M059J (cell line): ENCODE measurements at regions not wholly inside any gene's neighbourhood (a gene's known extent, or its start where the extent isn't known, plus 50 kb on each side); places are given as distances from the start of the nearest gene placed in this dataset.
A peak's percentile ranks its signal among the peaks of the same experiment; 100 is the strongest.
"Not testable (repeated sequence)": the region's sequence is repeated elsewhere in the genome, so short reads cannot be mapped to it uniquely, and the experiment has no call there.

ENCODE experiments used
- DNase-seq: peaks from one replicate; pipeline ENCODE4 v3.0.0-alpha.2; 2012; ENCODE audit warnings: low read depth

DNA sequence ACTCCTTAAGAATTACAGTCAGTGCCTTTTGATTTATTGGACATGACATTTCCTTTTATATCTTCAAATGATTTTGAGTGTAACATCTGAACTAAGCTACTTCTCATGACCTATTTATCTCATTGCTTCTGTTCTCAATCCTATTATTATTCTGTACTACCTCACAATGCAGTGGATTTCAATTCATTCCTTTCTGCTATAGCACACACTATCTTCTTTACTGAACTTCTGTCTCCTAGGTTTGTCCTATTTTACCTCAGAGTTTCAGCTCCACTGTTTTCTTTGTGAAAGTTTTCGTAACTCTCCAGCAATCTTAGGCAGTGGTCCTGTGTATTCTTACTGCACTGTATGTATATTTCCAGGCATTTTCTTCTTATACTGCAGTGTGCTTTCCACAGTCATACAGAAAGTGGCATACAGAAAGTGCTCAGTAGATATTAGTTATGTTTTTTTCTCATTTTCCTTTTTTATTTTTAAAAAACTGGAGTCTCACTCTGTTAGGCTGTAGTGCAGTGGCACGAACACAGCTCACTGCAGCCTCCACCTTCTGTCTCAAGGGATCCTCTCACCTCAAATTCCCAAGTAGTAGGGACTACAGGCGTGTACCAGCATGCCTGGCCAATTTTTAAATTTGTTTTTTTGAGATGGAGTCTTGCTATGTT, 368.6 kb upstream of the RGS6 start:
- DNase-seq = no peak

DNA sequence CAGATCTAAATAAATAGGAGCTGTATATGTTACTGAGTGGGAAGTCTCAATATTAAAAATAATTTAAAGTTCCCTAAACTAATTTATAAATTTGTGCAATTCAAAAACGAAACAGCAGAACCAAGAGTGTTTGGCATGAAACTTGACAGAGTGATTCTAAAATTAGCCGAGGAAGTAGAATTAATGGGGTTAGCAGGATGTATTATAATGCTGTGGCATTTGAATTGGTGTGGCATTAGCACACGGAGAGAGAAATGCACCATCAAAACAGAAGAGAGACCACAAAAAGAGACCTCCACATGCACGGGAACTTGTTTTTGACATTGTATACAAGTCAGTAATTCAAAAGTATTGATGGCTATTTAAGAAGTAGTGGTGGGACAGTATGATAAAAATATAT, 366.0 kb upstream of the RGS6 start:
- DNase-seq = no peak

DNA sequence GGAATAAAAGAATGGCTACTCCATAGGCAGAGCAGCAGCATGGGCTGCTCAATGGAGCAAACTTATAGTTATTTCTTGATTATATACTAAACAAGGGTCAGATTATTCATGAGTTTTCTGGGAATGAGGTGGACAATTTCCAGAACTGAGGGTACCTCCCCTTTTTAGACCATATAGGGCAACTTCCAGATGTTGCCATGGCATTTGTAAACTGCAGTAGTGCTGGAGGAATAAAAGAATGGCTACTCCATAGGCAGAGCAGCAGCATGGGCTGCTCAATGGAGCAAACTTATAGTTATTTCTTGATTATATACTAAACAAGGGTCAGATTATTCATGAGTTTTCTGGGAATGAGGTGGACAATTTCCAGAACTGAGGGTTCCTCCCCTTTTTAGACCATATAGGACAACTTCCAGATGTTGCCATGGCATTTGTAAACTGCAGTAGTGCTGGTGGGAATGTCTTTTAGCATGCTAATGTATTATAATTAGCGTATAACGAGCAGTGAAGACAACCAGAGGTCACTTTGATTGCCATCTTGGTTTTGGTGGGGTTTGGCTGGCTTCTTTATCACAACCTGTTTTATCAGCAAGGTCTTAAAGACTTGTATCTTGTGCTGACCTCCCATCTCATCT, 364.6 kb upstream of the RGS6 start:
- DNase-seq = not testable (repeated sequence)

DNA sequence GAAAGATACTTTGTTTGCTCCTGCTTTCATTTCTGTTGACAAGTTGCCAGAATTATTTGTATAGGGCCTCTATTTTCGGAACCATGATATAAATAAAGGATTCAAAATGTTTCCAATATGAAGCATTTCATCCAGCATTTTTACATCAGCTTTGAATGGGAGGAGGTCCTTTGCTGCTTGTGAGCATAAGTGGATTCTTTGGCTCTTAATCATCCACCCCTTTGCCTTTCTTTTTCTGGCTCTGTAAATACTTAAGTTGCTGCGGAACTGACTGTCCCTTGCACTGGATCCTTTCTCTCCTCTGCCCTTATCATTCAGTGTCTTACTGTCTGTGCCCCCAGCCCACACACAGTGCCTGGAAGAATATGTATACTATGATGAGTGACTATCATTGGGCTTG, 357.3 kb upstream of the RGS6 start:
- peak; percentile 81 for DNase-seq

DNA sequence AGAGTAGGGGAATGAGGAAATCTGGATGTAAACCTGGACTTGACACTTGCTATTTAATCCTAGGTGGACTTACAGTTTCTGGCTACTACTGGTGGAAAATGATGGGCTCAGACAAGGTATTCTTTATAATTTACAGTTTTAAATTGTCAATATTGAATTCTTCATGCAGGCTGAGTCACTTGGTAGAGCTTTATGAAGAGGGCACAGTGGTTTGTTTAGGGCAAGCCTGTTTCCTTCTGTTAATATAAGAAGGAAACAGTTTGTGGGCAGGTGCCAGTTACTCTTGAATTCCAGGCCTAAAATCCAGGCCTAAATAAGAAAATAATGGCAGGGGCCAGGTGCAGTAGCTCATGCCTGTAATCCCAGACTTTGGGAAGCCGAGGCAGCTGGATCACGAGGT, 355.8 kb upstream of the RGS6 start:
- no peak for DNase-seq

DNA sequence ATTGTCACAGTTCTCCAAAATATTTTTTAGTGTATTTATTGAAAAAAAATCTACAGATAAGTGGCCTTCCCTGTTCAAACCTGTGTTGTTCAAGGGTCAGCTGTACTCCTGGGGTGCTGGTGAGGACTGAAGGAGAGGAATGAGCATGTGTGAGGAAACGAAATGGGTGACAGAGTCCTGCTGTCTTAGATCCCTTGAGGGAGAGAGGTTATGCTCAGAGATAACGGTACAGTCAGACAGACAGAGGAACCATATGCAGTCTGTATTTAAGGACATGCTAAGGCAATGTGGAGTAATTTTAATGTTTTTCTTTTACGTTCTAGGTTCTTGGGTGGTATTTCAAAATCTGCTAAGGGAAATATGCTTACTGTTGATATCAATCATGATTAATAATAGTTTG, 352.9 kb upstream of the RGS6 start:
- DNase-seq = no peak

DNA sequence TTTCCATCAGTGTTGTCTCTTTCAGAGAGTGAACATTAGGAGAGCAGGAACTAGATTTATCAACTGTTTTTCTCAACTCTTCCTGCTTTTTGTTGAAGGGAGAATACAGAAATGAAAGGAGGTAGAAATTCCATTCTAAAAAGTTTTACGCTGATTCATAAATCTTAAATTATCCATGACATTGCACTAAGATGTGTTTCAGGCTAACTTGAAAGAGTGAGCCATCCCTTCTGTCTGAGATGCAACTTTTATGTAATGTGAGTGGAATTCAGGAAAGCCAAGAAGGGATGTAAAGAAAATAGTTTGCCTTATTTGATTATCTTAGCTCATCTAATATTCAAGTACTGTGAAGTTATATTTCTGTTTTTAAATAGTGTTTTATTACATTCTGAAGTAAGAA, 349.5 kb upstream of the RGS6 start:
- DNase-seq = peak; percentile 51

DNA sequence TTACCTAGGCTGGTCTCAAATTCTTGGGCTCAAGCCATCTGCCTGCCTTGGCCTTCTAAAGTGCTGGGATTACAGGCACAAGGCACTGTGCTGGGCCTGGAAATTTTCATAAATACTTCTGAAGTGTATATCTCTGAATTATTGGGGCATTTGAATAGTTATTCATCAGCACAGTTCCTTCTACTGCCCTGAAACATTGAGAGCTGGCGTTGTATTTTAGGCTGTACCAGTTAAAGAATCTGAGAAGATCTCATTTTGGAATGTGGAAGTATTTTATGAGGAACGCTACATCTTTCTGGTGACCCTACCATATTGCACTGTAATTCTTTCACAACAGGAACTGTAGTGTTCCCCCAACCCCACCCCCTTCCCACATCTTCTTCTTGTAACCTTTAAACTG, 349.0 kb upstream of the RGS6 start:
- DNase-seq = peak; percentile 28

DNA sequence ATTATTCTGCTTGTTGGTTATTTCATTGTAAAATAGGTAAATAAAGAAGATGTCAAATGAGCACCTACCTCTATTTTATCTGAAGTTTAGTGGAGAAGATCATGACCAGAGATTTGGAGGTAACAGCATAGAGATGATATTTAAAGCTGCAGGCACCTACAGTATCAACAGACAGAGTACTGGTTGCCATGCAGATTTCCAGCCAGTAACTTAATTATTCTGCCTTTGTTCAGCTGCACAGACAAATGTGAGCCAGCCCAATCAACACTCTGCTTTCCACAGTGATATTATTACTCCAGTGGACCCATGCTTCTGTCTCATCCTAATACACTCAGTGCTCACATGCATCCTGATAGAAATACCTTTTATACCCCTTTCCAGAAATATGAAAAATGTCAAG, 348.5 kb upstream of the RGS6 start:
- DNase-seq = no peak

DNA sequence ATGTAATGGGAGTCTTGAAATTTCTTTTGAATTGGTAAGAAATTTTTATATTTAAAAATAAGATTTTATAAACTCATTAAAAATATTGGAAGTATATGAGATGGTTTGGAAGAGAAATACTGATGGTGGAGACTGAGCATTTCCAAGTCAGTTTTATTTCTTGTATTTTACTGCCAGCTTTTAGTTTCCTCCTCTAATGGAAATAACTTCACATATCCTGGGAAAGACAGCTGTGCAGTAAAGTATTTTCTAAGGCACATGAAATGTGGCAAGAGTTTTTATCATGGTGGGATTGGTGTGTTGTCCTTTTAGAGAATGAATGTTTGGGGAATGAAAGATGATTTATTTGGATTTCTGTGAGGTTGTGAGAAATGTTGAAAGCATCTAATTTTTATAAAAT, 346.9 kb upstream of the RGS6 start:
- no peak for DNase-seq

DNA sequence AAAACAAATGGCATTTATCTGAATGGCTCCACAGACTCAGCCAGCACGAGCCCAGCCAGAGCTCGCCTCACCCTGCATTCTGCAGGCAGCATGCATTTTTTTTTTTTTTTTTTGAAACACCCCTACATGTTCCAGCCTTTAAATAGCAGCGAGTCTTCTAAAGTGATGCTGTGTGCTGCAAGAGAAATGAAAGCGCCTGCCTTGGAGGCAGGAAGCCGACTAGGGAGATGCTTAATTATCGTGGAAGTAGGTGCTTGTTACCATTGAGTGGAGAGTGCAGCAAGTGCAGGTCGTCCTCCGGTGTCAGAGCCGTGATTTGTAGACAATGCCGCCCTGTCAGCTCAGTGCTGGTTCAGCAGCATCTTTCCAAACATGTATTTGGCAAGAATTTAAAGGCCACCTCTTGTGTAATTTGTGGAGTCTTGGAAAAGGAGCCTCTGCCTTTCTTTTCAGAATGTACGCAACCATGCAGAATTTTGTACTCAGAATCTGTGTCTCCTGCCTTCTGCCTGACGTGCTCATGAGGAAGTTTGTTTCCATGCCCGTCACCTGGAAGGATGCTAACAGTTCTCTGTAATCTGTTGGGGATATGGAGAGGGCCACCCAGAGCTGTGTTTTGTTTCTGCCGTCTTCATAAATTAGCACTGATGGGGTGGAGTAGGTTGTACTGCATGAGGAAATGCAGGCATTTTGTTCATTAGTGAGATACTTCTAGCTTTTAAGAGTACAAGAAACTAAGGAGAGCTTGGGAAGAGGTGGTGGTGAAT, 345.9 kb upstream of the RGS6 start:
- peak; percentile 65 for DNase-seq

DNA sequence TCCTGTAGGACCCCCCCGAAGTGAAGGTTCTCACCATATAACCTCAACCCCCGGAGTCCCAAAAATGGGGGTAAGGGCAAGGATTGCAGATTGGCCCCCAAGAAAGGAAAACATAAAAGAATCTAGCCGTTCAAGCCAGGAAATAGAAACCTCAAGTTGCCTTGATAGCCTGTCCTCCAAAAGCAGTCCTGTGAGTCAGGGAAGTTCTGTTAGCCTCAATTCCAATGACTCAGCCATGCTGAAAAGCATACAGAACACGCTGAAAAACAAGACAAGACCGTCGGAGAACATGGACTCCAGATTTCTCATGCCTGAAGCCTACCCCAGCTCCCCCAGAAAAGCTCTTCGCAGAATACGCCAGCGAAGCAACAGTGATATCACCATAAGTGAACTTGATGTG, 344.2 kb upstream of the RGS6 start:
- peak; percentile 86 for DNase-seq

DNA sequence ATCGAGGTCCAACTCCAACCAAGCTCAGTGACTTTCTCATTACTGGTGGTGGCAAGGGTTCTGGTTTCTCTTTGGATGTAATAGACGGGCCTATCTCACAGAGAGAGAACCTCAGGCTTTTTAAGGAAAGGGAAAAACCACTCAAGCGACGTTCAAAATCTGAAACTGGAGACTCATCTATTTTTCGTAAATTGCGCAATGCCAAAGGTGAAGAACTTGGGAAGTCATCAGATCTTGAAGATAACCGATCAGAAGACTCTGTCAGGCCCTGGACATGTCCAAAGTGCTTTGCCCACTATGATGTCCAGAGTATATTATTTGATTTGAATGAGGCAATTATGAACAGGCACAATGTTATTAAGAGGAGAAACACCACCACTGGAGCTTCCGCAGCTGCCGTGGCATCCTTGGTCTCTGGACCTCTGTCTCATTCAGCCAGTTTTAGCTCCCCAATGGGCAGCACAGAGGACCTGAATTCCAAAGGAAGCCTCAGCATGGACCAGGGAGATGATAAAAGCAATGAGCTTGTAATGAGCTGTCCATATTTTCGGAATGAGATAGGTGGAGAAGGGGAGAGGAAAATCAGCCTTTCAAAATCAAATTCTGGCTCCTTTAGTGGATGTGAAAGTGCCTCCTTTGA, 343.5 kb upstream of the RGS6 start:
- DNase-seq = peak; percentile 4

DNA sequence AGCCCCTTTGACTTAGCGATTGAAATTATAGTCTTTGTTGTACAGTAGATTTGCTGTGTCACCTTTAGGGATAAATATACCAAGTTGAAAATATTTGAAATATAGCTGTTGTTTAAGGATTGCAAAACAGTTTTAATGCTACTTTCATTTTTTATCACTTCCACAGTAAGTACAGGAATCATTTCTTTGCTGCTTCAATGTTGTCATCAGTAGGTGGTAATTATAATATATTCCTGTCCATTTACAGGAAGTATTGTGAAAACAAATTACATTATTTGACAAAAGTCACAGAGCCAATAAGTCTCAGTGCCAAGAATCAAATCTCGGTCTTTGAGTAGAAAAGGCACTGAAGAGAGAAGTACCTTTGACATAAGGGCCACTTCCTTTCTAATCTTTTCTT, 342.6 kb upstream of the RGS6 start:
- no peak for DNase-seq

DNA sequence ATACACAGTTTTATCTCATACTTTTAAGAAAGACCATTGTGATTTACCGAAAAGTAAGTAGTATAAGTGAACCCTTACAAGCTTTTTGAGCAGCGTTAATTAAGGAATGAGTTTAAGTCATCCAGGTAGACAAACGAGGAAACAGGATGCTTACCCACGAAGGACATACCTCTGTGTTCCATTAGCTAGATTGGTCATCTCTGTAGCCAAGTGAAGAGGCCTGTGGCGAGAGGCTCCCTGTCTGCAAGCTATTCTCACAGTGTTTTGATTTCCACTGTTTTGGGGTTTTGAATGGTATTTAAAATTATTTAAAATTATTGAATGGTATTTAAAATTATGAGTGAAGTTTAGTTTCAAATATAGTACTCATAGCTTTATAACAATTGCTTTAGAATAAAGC, 342.1 kb upstream of the RGS6 start:
- peak; percentile 14 for DNase-seq

DNA sequence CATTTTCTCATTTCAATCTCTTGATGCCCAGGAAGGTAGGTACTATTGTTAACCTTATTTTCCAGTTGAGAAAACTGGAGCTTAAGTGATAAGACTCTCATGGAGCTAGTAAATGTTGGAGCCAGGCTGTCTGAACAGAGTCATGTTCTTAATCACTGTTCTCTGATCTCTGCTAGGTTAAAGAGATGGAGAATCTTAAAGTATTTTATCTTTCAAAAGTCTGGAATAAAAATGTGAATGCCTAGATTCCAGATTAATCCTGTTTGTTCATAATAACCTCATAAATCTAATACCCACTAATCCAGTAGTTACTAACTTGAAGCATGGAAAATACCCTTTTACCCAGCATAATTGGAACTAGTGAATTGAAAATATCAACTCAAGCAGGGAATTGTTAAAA, 341.0 kb upstream of the RGS6 start:
- peak; percentile 28 for DNase-seq

DNA sequence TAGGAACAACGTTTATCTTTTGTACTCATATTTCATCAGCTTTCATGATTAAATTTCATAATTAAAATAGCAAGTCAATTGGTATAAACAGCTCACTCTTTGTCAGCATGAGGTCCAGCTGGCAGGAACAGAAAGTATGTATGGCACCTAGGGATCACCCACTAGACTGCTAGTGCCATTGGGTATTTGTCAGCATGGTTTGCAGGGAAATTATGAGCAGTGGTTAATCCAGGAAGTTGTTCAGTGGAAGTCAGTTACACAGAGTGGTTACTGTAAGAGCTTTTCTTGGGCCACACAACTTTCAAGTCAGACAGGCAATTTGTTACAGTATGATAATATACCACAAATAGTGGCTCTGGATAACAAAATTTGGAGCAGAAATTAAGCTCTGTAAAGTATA, 340.3 kb upstream of the RGS6 start:
- DNase-seq = peak; percentile 87

DNA sequence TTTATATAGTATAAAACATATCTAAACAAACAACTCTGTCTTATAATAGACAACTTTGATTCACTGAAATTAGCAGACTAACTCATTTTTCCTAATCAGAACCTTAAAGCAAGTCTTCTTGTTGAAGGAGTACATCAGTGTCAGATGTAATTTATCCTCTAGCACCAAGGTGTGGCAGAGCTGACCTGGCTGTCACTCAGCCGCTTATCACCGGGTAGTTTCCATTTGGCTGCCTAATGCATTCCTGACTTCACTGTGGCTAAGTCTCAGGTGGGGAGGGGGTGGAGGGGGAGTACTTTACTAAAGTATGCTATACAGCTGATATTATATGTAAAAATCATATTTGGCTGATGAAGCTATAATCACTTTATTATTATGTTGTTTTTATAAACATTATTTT, 339.9 kb upstream of the RGS6 start:
- DNase-seq = peak; percentile 24

DNA sequence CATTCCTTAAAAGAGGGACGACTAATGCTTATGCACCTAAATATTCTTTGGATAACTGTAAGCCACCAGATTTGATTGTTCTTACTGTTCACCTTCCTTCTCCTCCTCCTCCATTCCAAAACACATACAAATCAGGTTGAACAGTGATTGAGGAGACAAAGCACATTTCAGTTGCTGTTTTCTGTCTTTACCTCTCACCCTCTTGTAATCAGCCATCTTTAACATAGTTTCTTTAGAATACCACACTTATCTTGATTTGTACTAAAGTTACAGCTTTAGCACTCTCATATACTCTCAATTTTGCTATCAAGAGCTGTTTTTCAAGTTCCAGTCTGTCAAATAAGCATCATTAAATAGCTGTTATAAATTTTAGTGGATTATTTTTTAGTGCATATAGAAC, 338.3 kb upstream of the RGS6 start:
- DNase-seq = no peak

DNA sequence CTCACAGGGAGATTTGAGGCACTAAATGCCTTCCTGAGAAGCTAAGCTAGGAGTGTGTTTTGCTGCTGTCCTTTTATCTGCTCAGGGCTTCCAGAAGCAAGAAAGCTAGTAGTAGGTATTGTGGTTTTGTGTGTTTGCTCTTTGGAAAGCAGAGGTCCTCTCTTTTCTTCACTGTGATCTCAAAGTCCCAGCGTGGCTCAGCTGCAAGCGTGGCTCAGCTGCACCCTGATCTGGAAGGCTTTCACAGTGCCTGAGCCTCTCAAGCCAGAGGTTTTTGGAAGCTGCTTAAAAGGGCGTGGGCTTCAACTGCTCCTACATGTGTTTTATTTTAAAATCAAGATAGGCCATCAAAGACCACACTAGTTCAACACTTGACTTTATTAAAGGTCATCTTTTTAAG, 337.4 kb upstream of the RGS6 start:
- DNase-seq = no peak

DNA sequence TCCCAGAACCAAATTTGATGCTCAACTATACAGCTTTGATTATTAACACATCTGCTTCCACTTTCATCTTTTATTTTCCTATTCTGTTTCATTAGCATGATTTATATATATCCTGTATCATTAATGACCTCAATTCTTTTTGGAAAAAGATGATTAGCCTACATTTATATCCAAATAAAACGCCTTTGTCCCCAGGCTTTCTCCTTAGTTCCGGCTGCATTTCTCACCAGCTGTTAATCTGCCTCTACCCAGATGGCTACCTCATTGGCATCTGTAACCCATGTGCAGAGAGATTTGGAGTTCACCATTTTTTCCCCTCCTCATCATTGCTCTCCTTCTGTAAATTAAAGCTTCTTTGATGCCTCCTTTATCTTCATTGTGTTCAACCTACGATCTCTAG, 336.8 kb upstream of the RGS6 start:
- no peak for DNase-seq

DNA sequence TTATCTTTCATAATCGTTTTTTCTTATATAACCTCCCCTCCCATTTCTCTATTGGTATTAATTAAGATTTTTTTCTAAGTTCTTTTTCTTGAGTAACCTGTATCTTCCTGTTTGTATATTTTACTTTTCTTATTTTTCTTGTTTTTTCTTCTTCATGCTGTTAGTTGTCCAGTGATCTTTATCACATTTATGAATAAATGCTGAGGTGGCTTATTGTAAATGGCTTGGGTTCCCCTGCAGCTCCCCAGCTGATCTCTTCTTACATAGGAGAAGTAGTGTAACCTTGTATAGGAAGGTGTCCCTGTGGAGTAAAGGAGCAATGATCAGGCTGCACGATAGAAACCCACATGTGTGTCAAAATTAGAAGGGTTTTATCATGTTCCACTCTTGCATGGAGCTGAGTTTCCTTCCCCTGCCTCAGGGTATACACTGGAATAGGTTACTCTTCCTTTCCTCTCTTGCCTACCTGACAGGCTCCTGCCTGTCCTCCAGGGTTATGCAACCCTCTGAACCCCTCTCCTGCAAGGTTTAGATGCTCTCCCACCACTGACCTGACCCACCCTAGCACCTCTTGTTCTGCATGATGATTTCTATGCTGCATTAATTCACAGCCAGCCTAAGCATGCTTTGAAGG, 334.8 kb upstream of the RGS6 start:
- no peak for DNase-seq
